Activated naive CD4-positive, alpha-beta T cell treated with anti-CD3 and anti-CD28 coated beads, Interleukin-2, amount 50 U/mL, for 72 hours (primary cell): ENCODE measurements at regions not wholly inside any gene's neighbourhood (a gene's known extent, or its start where the extent isn't known, plus 50 kb on each side); places are given as distances from the start of the nearest gene placed in this dataset.

ENCODE experiments used
- ATAC-seq, 2 donors: fragments of 150-1000 bp; cut with Tn5 transposase; 2 replicates each; pipeline ENCODE4 v1.10.0; 2021; ENCODE audit warnings: mild to moderate bottlenecking in 2 of 2, moderate library complexity in 2 of 2
- DNase-seq, 2 donors: peaks; one replicate each; pipeline ENCODE4 v3.0.0; 2021 to 2022; ENCODE audit warnings: low spot score in 2 of 2
- H3K27ac Mint-ChIP-seq, 2 donors: one replicate each; pipeline ENCODE4 v1.8.0; 2022; ENCODE audit warnings: mild to moderate bottlenecking in 2 of 2, mixed read lengths in 2 of 2
- H3K36me3 Mint-ChIP-seq, 2 donors: one replicate each; pipeline ENCODE4 v1.8.0; 2022; ENCODE audit warnings: mixed read lengths in 2 of 2
- H3K9me3 Mint-ChIP-seq, 2 donors: one replicate each; pipeline ENCODE4 v1.8.0; 2022; ENCODE audit warnings: mixed read lengths in 2 of 2

DNA sequence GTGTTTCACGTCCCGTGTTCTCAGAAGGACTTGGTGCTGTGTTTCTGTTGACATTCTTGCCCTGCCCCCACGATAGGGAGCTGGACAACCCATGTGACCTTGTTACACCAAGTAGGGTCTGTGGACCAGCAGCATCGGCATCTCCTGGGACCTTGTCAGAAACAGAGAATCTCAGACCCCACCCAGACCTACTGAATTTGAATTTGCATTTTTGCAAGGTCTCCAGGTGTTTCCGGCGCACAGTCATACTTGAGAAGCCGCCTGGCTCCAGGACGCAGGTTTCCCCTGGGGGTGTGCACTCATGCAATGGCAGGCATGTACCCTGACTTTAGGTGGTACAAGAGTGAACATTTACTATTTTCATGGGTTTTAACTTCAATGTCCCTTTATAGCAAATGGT lies 117.9 kb downstream of the TLE3 start:
- no peak overlapping the region for H3K27ac Mint-ChIP-seq
- ATAC-seq, result no peak
- H3K36me3 Mint-ChIP-seq, result peaks cover 0 to 5% of the 10 kb centered on the region in 2 donors
- no peak for DNase-seq
- H3K9me3 Mint-ChIP-seq, result no peaks in the 10 kb centered on the region

DNA sequence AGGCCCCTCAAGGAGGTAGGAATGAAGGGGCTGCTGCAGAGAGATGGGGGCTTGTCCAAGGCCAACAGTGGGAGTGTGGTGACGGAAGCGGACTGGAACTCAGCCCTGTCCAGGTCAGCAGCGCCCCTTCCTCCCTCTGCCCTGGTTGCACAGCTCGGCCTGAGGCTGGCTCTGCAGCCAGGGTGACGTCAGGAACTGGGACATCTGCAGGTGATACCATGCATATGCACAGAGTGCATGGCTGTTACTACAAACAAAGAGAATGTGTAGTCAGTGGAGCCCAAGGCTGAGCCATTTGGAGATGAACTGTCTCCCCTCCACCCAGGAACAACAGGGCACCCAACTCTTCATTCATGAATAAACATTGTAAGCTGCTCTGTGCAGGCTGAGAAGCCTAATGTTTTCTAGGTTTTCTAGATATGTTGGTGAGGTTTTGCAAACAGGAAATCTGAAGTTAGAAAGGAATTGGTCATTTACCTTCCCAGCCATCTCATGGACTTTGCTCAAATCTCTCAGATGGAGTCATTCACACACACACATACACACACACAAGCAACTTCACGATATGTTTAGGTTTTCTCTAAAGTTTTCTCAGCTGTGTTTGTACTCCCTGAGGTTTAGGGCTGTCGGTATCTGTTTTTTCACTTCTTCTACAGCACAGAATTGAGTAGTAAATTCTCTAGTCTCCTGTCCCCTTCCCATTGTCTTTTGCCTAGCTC lies 117.2 kb downstream of the TLE3 start:
- Mint-ChIP-seq H3K27ac (no peak overlapping the region), H3K36me3 (no peaks in the 10 kb centered on the region), H3K9me3 (no peaks in the 10 kb centered on the region)
- DNase-seq (no peak), ATAC-seq (no peak)

GRCh38 chr15:69982037-69982436 lies 115.7 kb downstream of the TLE3 start:
- no peaks in the 10 kb centered on the region for H3K36me3 Mint-ChIP-seq
- ATAC-seq (no peak), DNase-seq (no peak)
- no peak overlapping the region for H3K27ac Mint-ChIP-seq
- H3K9me3 Mint-ChIP-seq, result no peaks in the 10 kb centered on the region

DNA sequence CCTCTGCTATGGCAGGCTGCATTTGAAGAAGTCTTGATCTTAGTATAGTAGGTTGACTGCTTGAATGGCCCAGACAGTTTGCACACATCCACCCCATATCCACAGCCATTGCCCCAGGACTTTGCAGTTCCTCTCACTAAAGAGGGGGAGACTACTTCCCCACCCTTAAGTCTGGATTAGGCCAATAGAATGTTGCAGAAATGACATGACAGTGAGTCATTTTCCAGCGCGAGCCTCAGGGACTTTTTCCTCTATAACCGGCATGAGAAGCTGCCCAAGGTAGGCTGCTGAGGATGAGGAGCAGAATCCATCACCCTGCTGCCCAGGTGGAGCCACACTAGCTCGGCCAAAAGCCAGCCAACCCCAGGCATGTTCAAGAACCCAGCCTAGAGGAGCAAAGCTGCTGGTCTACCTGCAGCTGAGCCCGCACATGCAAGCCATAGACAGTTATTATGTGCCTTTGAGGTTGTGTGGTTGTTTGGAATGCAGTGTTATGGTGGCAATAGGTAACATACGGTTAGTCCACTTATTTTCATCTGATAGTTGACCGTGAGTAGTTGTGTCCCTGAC lies 113.9 kb downstream of the TLE3 start:
- Mint-ChIP-seq H3K9me3 (no peaks in the 10 kb centered on the region), H3K36me3 (no peaks in the 10 kb centered on the region), H3K27ac (no peak overlapping the region)
- ATAC-seq (no peak), DNase-seq (no peak)

GRCh38 chr15:69987492-69988489 lies 109.9 kb downstream of the TLE3 start:
- no peak for DNase-seq
- no peak for ATAC-seq
- H3K9me3 Mint-ChIP-seq, result no peaks in the 10 kb centered on the region
- H3K27ac Mint-ChIP-seq, result no peak overlapping the region
- H3K36me3 Mint-ChIP-seq, result no peaks in the 10 kb centered on the region

- H3K9me3 Mint-ChIP-seq, result no peaks in the 10 kb centered on the region
- DNase-seq (no peak), ATAC-seq (no peak)
- no peak overlapping the region for H3K27ac Mint-ChIP-seq
- no peaks in the 10 kb centered on the region for H3K36me3 Mint-ChIP-seq
Measured at GRCh38 chr15:69988541-69989225, 109.0 kb downstream of the TLE3 start.

GRCh38 chr15:69990566-69991421 lies 106.9 kb downstream of the TLE3 start:
- H3K27ac Mint-ChIP-seq, result no peak overlapping the region
- H3K36me3 Mint-ChIP-seq, result no peaks in the 10 kb centered on the region
- ATAC-seq (no peak), DNase-seq (no peak)
- no peaks in the 10 kb centered on the region for H3K9me3 Mint-ChIP-seq

GRCh38 chr15:69991551-69991980 lies 106.2 kb downstream of the TLE3 start:
- H3K27ac Mint-ChIP-seq, result no peak overlapping the region
- DNase-seq (no peak), ATAC-seq (no peak)
- H3K9me3 Mint-ChIP-seq, result no peaks in the 10 kb centered on the region
- H3K36me3 Mint-ChIP-seq, result no peaks in the 10 kb centered on the region

- Mint-ChIP-seq H3K27ac (no peak overlapping the region), H3K36me3 (no peaks in the 10 kb centered on the region), H3K9me3 (no peaks in the 10 kb centered on the region)
- ATAC-seq (no peak), DNase-seq (no peak)
Measured at GRCh38 chr15:69992348-69992747, 105.4 kb downstream of the TLE3 start.

DNA sequence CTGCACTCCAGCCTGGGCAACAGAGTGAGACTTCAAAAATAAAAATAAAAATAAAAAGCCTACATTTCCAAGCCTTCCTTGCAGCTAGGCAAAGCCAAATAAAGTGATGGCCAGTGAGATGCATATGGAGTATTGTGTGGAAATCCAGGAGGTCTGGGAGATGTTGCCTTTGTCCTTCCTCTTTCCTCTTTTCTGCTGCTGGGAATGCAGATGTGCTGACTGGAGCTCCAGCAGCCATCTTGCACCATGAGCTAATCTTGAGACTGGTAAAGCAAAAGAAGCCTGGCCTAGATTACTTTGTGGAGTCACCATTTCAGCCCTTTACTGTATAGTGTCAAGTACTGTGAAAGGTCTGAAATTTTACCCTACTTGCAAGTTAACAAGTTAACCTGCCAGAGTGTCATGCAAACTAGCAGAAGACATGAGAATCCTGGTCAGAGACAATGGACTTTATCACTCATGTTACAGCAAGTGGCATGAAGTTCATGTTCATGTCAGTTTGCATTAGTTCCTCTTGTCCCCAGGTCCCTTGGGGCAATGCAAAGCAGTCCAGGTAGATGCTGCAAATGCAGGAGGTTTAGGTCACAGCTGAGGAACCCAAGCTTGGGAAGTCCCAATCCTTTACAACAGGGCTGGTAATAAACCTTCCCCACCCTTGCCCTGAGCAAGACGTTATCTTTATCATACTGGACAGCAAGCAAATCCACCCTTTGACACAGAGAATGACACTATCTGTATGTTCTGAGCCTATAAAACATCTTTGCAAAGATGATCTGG lies 103.1 kb downstream of the TLE3 start:
- ATAC-seq (no peak), DNase-seq (no peak)
- Mint-ChIP-seq H3K27ac (no peak overlapping the region), H3K36me3 (no peaks in the 10 kb centered on the region), H3K9me3 (no peaks in the 10 kb centered on the region)

DNA sequence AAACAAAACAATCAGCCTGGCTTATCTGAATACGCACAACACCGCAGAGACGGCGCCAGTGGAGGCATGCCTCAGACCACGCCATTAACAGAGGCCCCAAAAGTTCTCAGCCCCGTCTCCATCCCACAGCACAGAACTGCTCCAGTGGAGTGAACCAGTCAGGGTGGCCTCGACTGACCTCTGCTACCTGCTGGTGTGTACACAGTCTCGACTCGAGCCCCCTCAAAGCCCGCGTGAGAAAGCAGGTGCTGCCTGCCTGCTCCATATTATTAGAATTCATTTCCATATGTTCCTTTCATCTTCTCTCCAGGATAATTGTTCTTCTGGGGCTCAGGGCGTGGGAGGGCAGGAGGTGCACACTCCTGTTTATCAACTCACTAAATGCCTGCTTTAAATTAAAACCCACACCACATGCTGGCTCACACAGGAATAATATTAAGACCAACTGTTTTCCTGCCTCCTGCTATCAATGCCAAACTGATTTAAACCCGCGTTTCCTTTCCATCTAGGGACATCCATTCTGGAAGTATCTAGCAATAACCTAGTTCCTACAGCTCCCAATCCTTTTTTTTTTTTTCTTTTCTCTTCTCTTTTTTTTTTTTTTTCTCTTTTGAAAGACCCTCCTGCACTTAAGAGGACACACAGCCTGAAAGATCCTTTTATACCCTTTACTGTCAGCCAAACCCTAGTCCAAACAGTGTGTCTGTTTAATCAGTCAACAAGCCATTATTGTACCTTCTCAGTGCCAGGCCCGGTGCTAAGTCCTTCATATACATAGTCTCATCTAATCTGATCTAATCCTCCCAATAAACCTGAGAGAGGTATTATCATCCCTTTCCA lies 101.2 kb downstream of the TLE3 start:
- Mint-ChIP-seq H3K9me3 (no peaks in the 10 kb centered on the region), H3K27ac (no peak overlapping the region), H3K36me3 (no peaks in the 10 kb centered on the region)
- ATAC-seq, result no peak
- no peak for DNase-seq

DNA sequence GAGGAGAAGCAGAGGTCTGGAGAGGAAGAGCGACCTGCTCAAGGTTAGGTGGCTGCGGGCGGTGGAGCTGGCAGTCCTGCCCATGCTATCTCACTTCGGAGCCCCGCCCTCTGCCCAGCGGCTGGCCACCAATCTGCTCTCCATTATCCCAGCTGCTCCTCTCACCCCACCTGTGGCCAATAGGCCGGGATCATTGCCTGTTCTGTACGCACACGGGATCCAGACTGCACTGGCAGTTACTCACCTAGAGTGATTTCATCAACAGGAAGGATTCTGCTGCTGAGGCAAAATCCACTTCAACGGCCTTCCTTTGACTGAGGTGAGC lies 100.6 kb downstream of the TLE3 start:
- Mint-ChIP-seq H3K9me3 (no peaks in the 10 kb centered on the region), H3K27ac (no peak overlapping the region), H3K36me3 (peaks cover under 1 to 2% of the 10 kb centered on the region in 2 donors)
- ATAC-seq (no peak), DNase-seq (no peak)
